IMR-90 (cell line): ENCODE measurements at regions not wholly inside any gene's neighbourhood (a gene's known extent, or its start where the extent isn't known, plus 50 kb on each side); places are given as distances from the start of the nearest gene placed in this dataset.

Experiments used
- ATAC-seq: fragments of 200-7000 bp; cut with Tn5 transposase; 2 replicates; pipeline ENCODE4 v1.9.1; 2020; ENCODE audit warnings: low read depth, mild to moderate bottlenecking, moderate library complexity
- BruUV-seq: library from RNA; stranded (reverse); fragments of 400-500 nt; replicated peaks from 2 replicates; lab custom pipeline; 2021; lab: Mats Ljungman, UMichigan
- CTCF ChIA-PET: fragments of 300-600 bp; formaldehyde crosslinking; extraction: SDS; loops from one replicate; lab custom pipeline; 2021; ENCODE audit warnings: antibody characterized with exemption; lab: Yijun Ruan, JAX
- POLR2A ChIA-PET: fragments of 300-600 bp; sonication (Branson Sonifier 250); formaldehyde crosslinking; loops from one replicate; lab custom pipeline; 2022; ENCODE audit warnings: antibody characterized with exemption; ENCODE audit not compliant: unreplicated experiment; lab: Charles Lee
- DNase-seq: peaks from one replicate; pipeline ENCODE4 v3.0.0; 2013
- H2AFZ ChIP-seq: replicated peaks from 2 replicates; pipeline ENCODE3; 2013; ENCODE audit warnings: low read length, mild to moderate bottlenecking; ENCODE audit not compliant: poor library complexity
- H2AK5ac ChIP-seq: 2 replicates; pipeline ENCODE4 v1.6.1; 2013; ENCODE audit warnings: low read depth, low read length, inconsistent platforms
- H2AK9ac ChIP-seq: replicated peaks from 2 replicates; pipeline ENCODE3; 2013; ENCODE audit warnings: mild to moderate bottlenecking, low read depth, low read length, moderate library complexity; ENCODE audit not compliant: poor library complexity
- H2BK120ac ChIP-seq: 2 replicates; pipeline ENCODE4 v1.6.1; 2013; ENCODE audit warnings: low read depth, low read length, inconsistent platforms
- H2BK15ac ChIP-seq: 3 replicates; pipeline ENCODE4 v1.6.1; 2013; ENCODE audit warnings: low read depth, low read length, inconsistent platforms
- H2BK20ac ChIP-seq: 2 replicates; pipeline ENCODE4 v1.6.1; 2013; ENCODE audit warnings: low read depth, mild to moderate bottlenecking, inconsistent platforms, low read length, moderate library complexity
- H2BK5ac ChIP-seq: 2 replicates; pipeline ENCODE4 v1.6.1; 2013; ENCODE audit warnings: mild to moderate bottlenecking, low read depth, low read length, inconsistent platforms; ENCODE audit not compliant: poor library complexity, severe bottlenecking
- H3K14ac ChIP-seq: replicated peaks from 2 replicates; pipeline ENCODE4 v1.6.1; 2013; ENCODE audit warnings: low read depth, low read length, inconsistent platforms
- H3K18ac ChIP-seq: 2 replicates; pipeline ENCODE4 v1.6.1; 2013; ENCODE audit warnings: low read depth, low read length, control low read depth
- H3K23ac ChIP-seq: 2 replicates; pipeline ENCODE4 v1.6.1; 2013; ENCODE audit warnings: low read depth, low read length, inconsistent platforms
- H3K27ac ChIP-seq: 2 replicates; pipeline ENCODE4 v1.5.1; 2013; ENCODE audit warnings: mild to moderate bottlenecking, control low read depth, low read length; ENCODE audit not compliant: insufficient read depth
- H3K27me3 ChIP-seq: 2 replicates; pipeline ENCODE4 v1.6.1; 2013; ENCODE audit warnings: low read length; ENCODE audit not compliant: control insufficient read depth, insufficient read depth
- H3K36me3 ChIP-seq: 2 replicates; pipeline ENCODE4 v1.6.1; 2013; ENCODE audit warnings: low read length, mixed read lengths; ENCODE audit not compliant: control insufficient read depth, insufficient read depth
- H3K4ac ChIP-seq: 2 replicates; pipeline ENCODE4 v1.6.1; 2013; ENCODE audit warnings: low read depth, low read length, inconsistent platforms
- H3K4me1 ChIP-seq: 2 replicates; pipeline ENCODE4 v1.6.1; 2013; ENCODE audit warnings: low read length, mixed read lengths; ENCODE audit not compliant: control insufficient read depth, insufficient read depth
- H3K4me2 ChIP-seq: 2 replicates; pipeline ENCODE4 v1.6.1; 2013; ENCODE audit warnings: low read depth, mild to moderate bottlenecking, control low read depth, low read length, moderate library complexity
- H3K4me3 ChIP-seq: 2 replicates; pipeline ENCODE4 v1.5.1; 2013; ENCODE audit warnings: low read depth, mild to moderate bottlenecking, control low read depth, low read length, moderate library complexity; ENCODE audit not compliant: insufficient read depth
- H3K56ac ChIP-seq: 2 replicates; pipeline ENCODE4 v1.6.1; 2013; ENCODE audit warnings: low read length, inconsistent platforms; ENCODE audit not compliant: insufficient read depth; ENCODE audit errors: extremely low read depth
- H3K79me1 ChIP-seq, 2 experiments: 2 replicates each; pipeline ENCODE4 v1.6.1; 2013; ENCODE audit warnings: low read length in 2 of 2, inconsistent platforms in 1 of 2, low read depth in 1 of 2
- H3K9ac ChIP-seq: 2 replicates; pipeline ENCODE4 v1.6.1; 2013; ENCODE audit warnings: low read depth, low read length, control low read depth
- H3K9me1 ChIP-seq: 2 replicates; pipeline ENCODE4 v1.6.1; 2013; ENCODE audit warnings: low read length, inconsistent platforms; ENCODE audit not compliant: insufficient read depth
- H3K9me3 ChIP-seq: 2 replicates; pipeline ENCODE4 v1.6.1; 2013; ENCODE audit warnings: low read length; ENCODE audit not compliant: control insufficient read depth, insufficient read depth
- H4K20me1 ChIP-seq: 2 replicates; pipeline ENCODE4 v1.6.1; 2013; ENCODE audit warnings: low read length, inconsistent platforms; ENCODE audit not compliant: insufficient read depth
- H4K5ac ChIP-seq: 2 replicates; pipeline ENCODE4 v1.6.1; 2013; ENCODE audit warnings: mild to moderate bottlenecking, low read depth, low read length, control low read depth
- H4K8ac ChIP-seq, 2 experiments: 2 replicates each; pipeline ENCODE4 v1.6.1; 2013; ENCODE audit warnings: low read depth in 2 of 2, low read length in 2 of 2, control low read depth in 1 of 2, inconsistent platforms in 1 of 2
- H4K91ac ChIP-seq: 2 replicates; pipeline ENCODE4 v1.6.1; 2013; ENCODE audit warnings: low read depth, low read length, inconsistent platforms; ENCODE audit not compliant: insufficient read depth
- CEBPB ChIP-seq: IDR thresholded peaks from 2 replicates; pipeline ENCODE4 v1.6.1; 2012; ENCODE audit warnings: low read depth, low read length, improper control_type of control experiment
- CTCF ChIP-seq: conservative IDR thresholded peaks from 2 replicates; pipeline ENCODE4 v1.5.1; 2012; ENCODE audit warnings: mild to moderate bottlenecking, low read depth, low read length, improper control_type of control experiment
- ELK1 ChIP-seq: fragments of 150-350 bp; IDR thresholded peaks from 2 replicates; pipeline ENCODE4 v1.6.1; 2016; ENCODE audit warnings: low read depth, mild to moderate bottlenecking, low read length, moderate library complexity, borderline replicate concordance
- MAFK ChIP-seq: IDR thresholded peaks from 2 replicates; pipeline ENCODE4 v1.6.1; 2012; ENCODE audit warnings: low read depth, low read length, improper control_type of control experiment
- MAZ ChIP-seq: IDR thresholded peaks from 2 replicates; pipeline ENCODE4 v1.6.1; 2012; ENCODE audit warnings: low read depth, mild to moderate bottlenecking, low read length, improper control_type of control experiment, moderate library complexity, borderline replicate concordance
- MXI1 ChIP-seq: IDR thresholded peaks from 2 replicates; pipeline ENCODE4 v1.6.1; 2012; ENCODE audit warnings: low read depth, mild to moderate bottlenecking, low read length, moderate library complexity, borderline replicate concordance
- POLR2A ChIP-seq: IDR thresholded peaks from 2 replicates; pipeline ENCODE4 v1.6.1; 2012; ENCODE audit warnings: mild to moderate bottlenecking, low read depth, low read length
- RCOR1 ChIP-seq: IDR thresholded peaks from 2 replicates; pipeline ENCODE4 v1.6.1; 2012; ENCODE audit warnings: mild to moderate bottlenecking, low read length, improper control_type of control experiment; ENCODE audit not compliant: insufficient replicate concordance
- RFX5 ChIP-seq: IDR thresholded peaks from 2 replicates; pipeline ENCODE4 v1.8.0; 2012; ENCODE audit warnings: low read depth, mild to moderate bottlenecking, low read length, moderate library complexity
- SMC3 ChIP-seq: fragments of 150-350 bp; IDR thresholded peaks from 2 replicates; pipeline ENCODE4 v1.6.1; 2016; ENCODE audit warnings: low read depth, mild to moderate bottlenecking, antibody characterized with exemption, low read length, moderate library complexity
- WGBS, 2 experiments: methylation state at CpG; one replicate each; pipeline versions ENCODE4 v1.1.5 to v1.1.7; 2013; ENCODE audit warnings: missing lambda C conversion rate in 2 of 2; ENCODE audit not compliant: insufficient read length in 1 of 2; ENCODE audit errors: extremely low coverage in 2 of 2; 5-methylcytosine and 5-hydroxymethylcytosine counted together
- dilution Hi-C: fragments of 300-500 bp; cut with HindIII; formaldehyde crosslinking; loops from one replicate; pipeline ENCODE4 v1.14.3; 2018; ENCODE audit warnings: low sequenced_read_pairs; ENCODE audit not compliant: unreplicated experiment
- in situ Hi-C: fragments of 300-500 bp; cut with MboI; formaldehyde crosslinking; loops from 3 replicates; pipeline ENCODE4 v1.14.3; 2019; ENCODE audit warnings: low sequenced_read_pairs, inconsistent platforms, mixed read lengths
- intact Hi-C: fragments of 100-400 bp; cut with micrococcal nuclease; formaldehyde crosslinking; loops from 2 replicates; pipeline ENCODE4 v1.10.0; 2022

- POLR2A ChIA-PET = no interaction called here
- no peak overlapping the region for H2BK5ac ChIP-seq
- no TSS peak for BruUV-seq
- no peak overlapping the region for H2AK9ac ChIP-seq
- H3K79me1 ChIP-seq = no peaks in the 10 kb centered on the region
- no peak overlapping the region for H2AK5ac ChIP-seq
- H3K56ac ChIP-seq = no peak overlapping the region
- no peak for DNase-seq
- in situ Hi-C loops (no loop called here), dilution Hi-C loops (no loop called here), intact Hi-C loops (no loop called here)
- no peaks in the 10 kb centered on the region for H3K4me1 ChIP-seq
- H3K9me3 ChIP-seq = peaks cover 12% of the 10 kb centered on the region; the same call in 1 of the 2 replicates
- no peak overlapping the region for H4K8ac ChIP-seq
- no peak overlapping the region for H2AFZ ChIP-seq
- no peak overlapping the region for H3K4me3 ChIP-seq
- no peak overlapping the region for H3K27ac ChIP-seq
- no peak overlapping the region for H3K18ac ChIP-seq
- no peak overlapping the region for H2BK20ac ChIP-seq
- WGBS, 2 experiments = no CpG with 5 or more reads among the region's 1 CpG
- no peak for TF ChIP-seq RFX5
- TF ChIP-seq POLR2A = no peak
- TF ChIP-seq SMC3 = no peak
- no peak for TF ChIP-seq ELK1
- TF ChIP-seq RCOR1 = no peak
- TF ChIP-seq MXI1 = no peak
- no peak for TF ChIP-seq CEBPB
- TF ChIP-seq MAZ = no peak
- TF ChIP-seq CTCF = no peak
- TF ChIP-seq MAFK = no peak
- no peak overlapping the region for H3K4ac ChIP-seq
- H3K36me3 ChIP-seq = no peaks in the 10 kb centered on the region
- H3K23ac ChIP-seq = no peak overlapping the region
- no peaks in the 10 kb centered on the region for H4K20me1 ChIP-seq
- H2BK120ac ChIP-seq = no peak overlapping the region
- ATAC-seq = no peak
- no peak overlapping the region for H3K14ac ChIP-seq
- no peak overlapping the region for H3K9ac ChIP-seq
- no peak overlapping the region for H3K4me2 ChIP-seq
- H2BK15ac ChIP-seq = no peak overlapping the region
- no peaks in the 10 kb centered on the region for H3K9me1 ChIP-seq
- H4K5ac ChIP-seq = no peak overlapping the region
- H4K91ac ChIP-seq = no peak overlapping the region
- no peaks in the 10 kb centered on the region for H3K27me3 ChIP-seq
- CTCF ChIA-PET = no interaction called here
Observed at GRCh38 chr3:164387236-164387635, 691.1 kb downstream of the SI start.
